ENCODE measurements at regions not wholly inside any gene's neighbourhood (a gene's known extent, or its start where the extent isn't known, plus 50 kb on each side); places are given as distances from the start of the nearest gene placed in this dataset.

DNA sequence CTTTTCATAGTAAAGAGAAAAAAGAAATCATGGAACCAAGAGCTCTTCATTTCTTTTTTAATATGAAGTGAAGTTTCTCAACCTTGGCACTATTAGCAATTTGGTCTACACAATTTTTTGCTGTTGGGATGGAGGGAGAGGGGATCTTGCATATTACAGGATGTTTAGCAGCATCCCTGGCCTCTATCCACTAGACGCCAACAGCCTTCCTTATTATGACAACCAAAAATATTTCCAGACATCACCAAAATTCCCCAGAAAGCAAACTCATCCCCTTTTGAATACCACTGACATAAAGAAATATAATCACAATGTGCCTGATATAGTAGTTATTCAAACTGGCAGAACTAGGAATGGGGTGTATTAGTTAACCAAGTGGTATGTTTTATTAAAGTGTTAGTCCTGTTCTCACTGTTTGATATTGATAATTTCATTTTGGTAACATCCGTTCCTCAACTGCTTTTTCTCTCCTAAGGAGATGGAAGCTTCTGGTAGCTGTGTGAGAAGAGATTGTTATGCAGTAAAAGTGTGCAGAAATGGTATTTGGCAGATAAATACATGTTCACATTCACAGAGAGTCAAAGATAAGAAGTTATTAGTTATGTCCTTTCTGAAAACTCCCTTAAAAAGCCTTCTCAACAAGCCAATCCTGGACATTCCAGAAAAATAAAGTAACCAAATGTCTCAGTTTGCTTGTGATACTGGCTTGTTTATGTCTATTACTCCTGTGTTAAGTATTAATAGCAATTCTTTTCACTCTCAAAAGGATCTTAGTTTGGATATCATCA, 699.9 kb downstream of the C12orf50 start:
- DNase-seq: no peak

DNA sequence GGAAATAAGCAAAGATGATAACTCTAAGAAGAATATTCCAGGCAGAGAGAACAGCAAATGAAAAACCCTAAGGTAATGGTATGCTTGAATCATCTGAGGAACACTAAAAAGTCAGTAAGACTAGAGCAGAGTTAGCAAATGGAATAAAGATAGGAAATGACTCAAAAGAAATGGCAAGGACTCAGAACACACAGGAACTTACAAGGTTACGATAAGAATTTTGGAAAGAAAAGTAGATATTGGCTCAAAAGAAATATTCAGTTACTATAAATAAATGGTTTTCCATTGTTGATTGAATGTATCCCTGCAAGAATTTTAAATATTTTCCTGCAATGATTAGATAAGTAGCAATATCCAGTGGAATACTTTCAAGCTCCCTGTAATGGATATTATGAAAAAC, 705.8 kb downstream of the C12orf50 start:
- DNase-seq: no peak

- no peak for DNase-seq
These were observed 708.5 kb downstream of the C12orf50 start for GRCh38 chr12:87320724-87321123.

GRCh38 chr12:87317302-87317701, 711.9 kb downstream of the C12orf50 start:
- DNase-seq: no peak

DNA sequence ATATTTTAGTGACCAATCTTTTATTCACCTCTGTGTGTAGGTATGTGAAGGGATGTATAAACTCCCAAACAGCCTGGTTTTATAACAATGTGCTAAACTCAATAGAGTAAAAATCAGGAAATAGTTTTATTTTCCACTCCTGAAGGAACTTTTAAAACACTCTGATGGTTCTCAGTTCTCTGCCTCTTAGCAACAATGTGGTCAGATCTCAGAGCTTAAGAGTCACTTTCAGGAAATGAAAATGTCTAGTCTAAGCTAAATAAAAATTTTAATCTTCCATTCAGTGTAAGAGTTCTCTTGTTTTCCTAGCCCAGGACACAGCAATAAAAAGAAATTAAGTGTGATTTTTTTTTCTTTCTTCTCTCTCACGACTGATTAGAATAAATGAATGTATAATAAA, 718.0 kb downstream of the C12orf50 start:
- DNase-seq: no peak

GRCh38 chr12:87310126-87310525, 719.1 kb downstream of the C12orf50 start:
- DNase-seq: no peak

DNA sequence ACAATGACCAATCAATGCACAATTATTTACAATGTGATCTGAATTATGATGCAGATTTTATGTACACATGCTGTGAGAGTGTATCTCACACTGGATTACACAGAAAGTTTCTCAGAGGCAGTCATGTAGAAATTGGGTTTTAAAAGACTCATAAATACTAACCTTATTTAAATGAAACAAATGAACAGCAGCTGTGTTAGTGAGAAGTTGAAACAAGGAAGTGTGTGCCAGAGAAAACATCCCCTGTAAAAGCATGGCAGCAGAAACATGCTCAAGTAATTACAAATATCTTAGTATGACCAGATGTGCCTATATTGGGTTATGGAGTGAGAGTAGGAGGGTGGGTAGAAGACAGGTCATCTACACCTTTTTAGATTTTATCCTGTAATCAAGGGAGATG, 723.7 kb downstream of the C12orf50 start:
- DNase-seq: no peak

DNA sequence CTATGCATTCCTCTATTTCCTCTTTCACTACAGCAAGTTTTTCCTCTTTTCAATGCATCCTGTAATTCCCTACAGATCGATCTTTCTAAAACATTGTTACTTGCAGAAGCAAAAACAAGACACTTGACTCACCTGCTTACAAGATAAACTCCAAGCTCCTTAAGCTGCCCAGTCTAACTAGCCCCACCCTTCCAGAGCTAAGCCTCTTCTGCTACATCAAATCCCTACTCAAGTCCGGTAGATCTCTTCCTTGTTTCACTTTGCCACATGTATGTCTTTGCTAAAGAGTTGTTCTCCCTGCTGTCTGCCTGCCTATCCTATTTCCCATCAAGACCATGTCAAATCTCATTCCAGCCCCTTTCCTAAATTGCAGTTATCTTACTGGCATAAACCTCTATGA, 724.8 kb downstream of the C12orf50 start:
- no peak for DNase-seq

- DNase-seq: no peak
These were observed 725.7 kb downstream of the C12orf50 start for GRCh38 chr12:87303396-87304012.

- DNase-seq: no peak
These were observed 727.0 kb downstream of the C12orf50 start for GRCh38 chr12:87302126-87302745.

DNA sequence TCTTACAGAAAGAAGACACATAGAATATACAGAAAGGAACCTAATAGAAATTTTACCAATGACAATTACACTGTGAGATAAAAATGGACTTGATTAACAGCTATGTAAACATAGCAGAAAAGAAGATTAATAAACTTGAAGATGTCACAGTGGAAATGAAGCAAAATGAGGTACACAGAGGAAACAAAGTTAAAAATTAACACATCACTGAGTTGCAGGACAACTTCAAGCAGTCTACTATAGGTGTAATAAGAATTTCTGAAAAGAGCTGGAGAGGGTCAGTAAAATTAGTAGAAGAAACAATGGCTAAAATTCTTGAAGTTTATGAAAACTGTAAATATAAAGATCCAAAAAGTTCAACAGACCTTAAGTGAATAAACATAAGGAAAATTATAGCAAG, 738.7 kb downstream of the C12orf50 start:
- DNase-seq: no peak

DNA sequence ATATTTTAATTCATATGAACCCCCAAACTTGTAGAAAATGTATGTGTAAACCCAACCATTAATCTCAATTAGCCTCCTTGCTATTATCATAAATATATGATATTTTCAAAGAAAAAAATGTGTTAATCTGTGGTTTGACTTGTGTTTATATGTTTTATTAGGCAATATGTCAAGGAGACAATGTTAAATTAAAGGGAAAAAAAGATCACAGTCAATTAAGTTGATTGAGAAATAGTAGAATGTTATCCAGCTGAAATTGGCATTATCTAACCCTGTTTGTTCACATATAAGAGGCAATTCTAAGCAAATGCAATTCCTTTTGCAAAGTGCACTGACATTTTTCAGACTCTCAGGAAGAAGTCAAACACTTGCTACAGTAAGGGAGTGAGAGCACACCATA, 745.3 kb downstream of the C12orf50 start:
- DNase-seq: no peak

DNA sequence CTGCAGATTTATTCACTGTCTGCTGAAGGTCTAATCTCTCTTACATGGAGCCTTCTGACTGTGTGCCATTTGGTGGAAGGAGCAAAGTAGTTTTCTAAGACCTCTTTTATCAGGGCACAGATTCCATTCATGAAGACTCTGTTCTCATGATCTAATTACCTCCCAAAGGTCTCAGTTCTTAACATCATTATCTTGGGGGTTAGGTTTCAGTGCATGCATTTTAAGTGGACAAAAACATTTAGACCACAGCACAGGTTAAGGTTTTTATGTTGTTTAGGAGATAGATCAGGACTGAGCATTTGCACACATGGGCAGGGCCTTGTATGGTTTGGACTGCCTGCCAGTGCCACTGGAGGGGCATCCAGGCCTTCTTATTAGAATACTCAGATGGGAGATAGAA, 746.1 kb downstream of the C12orf50 start:
- no peak for DNase-seq

- DNase-seq: no peak
These were observed 748.3 kb downstream of the C12orf50 start for GRCh38 chr12:87280893-87281292.

- DNase-seq: no peak
These were observed 748.8 kb downstream of the C12orf50 start for GRCh38 chr12:87280356-87280755.

DNA sequence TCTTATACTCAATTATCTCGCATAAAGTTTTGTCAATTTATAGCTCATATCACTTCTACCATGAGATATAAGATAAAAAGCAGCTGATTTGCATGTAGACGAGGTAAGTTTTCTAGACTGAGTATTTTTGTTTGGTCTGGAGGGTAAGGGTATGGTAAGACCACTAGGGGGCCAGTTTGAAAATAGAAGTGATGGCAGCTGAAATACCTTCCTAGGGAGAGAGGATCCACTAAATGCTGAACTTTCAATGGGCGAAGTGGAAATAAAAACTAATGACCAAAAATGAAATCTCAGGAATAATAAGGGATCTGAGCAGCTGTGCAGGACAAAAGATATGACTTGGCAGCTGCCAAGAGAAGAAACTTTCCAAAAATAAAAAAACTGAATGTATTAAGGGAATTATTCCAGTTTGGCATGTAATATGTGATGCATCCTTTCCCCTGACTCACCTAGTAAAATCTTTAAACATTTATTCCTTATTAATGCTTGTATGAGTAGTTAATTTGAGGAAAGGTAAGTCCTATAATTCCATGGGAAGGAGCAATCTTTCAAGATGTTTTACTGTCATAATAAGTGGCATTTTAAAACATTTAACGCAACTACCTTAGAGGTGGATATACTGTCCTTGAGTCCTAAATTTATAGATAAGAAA, 754.5 kb downstream of the C12orf50 start:
- DNase-seq: peak; percentile 39

DNA sequence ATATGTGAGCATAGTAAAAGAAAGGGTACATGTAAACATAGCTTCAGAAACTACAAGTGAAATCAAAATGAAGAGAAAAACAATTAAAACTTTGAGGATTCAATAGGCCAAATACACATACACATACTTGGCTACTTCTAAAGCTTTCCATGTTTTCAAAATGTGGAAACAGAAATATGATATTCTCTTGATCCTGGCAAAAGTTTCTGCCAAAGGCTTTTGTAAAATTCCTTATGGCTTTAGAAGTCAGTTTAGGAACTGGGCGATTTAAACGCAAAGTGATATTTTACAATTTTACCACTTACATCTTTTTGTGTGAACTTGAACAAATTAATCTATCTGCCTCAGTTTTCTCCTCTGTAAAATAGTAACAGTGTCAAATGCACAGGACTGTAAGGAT, 756.4 kb downstream of the C12orf50 start:
- peak; percentile 74 for DNase-seq

- DNase-seq: no peak
These were observed 758.3 kb downstream of the C12orf50 start for GRCh38 chr12:87270919-87271318.

DNA sequence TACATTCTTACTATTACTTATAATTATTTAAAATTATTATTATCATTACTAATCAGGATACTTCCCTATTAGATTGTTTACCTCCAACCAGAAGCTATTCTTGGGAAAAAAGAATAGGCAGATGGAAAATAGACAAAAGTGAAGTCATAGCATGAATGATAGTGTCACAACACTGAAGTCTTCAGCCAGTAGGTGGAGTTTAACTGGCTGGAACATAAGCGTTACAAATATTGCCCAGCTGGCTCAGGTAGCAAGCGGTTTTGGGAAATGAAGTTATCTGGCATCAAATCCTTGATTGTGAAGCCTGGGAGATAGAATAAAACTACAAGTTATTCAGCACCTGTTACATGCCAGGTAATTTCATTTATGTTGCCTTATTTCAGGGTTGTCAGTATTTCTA, 762.9 kb downstream of the C12orf50 start:
- no peak for DNase-seq

DNA sequence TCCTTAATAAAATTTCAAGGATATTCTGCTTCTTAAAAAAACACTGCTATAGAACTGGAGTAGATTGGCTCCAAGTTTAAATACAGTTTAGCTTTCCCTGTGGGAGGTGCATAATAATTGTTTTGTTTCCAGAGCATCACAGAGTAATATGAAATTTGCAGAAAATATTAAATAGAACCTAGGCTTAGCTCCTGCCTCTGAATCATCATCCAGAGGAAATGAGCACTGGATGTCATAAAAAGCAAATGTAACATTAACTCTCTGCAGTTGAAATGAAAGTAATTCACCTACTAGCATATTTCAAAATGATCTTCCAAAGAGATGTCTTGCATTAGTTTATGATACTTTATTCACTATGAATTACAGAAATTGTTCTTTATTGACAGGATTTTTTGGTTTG, 769.8 kb downstream of the C12orf50 start:
- DNase-seq: no peak

- DNase-seq: no peak
These were observed 774.7 kb downstream of the C12orf50 start for GRCh38 chr12:87254381-87255030.

DNA sequence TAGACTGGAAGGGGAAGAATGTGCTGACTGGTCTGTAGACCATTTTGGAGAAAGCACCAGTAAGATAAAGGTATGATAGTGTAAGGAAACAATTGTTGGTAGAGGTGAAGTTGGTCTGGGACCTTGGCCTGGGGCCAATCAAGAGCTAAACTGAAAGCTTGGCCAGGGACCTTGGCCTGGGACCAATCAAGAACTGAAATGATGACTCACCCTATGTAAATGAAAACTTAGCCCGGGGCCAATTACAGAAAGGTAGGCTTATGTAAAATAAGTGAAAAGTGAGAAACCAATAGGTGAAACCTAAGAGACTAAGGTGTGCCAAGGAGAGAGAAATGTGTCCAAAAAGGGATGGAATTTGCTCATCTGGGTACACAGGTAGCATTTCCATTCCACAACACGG, 776.0 kb downstream of the C12orf50 start:
- no peak for DNase-seq

DNA sequence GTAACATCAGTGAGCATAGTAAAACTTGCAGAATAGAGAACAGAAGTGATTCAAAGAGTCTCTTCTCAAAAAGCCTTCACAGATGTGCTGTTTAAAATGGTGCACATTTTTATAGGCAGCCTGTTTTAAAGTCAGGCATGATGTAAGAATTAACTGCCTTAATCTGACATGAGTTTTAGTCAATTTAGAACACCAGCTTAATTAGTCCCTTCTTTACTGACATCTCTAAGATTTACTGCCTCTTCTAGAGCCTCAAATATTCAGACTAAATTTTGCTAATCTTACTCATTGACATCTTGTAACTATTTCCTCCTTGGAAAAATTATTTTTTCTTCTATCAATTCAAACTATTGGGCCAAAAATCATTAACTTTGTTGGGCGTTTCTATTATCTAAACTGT, 782.5 kb downstream of the C12orf50 start:
- DNase-seq: peak; percentile 4
